Thyroid gland (tissue), 4 donors: ENCODE measurements at regions not wholly inside any gene's neighbourhood (a gene's known extent, or its start where the extent isn't known, plus 50 kb on each side); places are given as distances from the start of the nearest gene placed in this dataset.
A peak's percentile ranks its signal among the peaks of the same experiment; 100 is the strongest.

ENCODE experiments used
- DNase-seq, 2 donors: peaks; one replicate each; pipeline ENCODE4 v3.0.0-alpha.2; 2019
- H3K27ac ChIP-seq, 3 donors: fragments of 200-600 bp; sonication (generic); 1 replicate in 2 of 3; 2 replicates in 1 of 3; pipeline ENCODE4 v1.5.1; 2016 to 2019; ENCODE audit warnings: mild to moderate bottlenecking in 1 of 3, moderate library complexity in 1 of 3
- H3K27me3 ChIP-seq: fragments of 200-600 bp; sonication (generic); one replicate; pipeline ENCODE4 v1.5.1; 2019
- H3K36me3 ChIP-seq, 2 donors: fragments of 200-600 bp; sonication (generic); one replicate each; pipeline ENCODE4 v1.5.1; 2016 to 2019
- H3K4me1 ChIP-seq, 2 donors: fragments of 200-600 bp; sonication (generic); one replicate each; pipeline ENCODE4 v1.5.1; 2017 to 2019
- H3K4me3 ChIP-seq, 3 donors: fragments of 200-600 bp; sonication (generic); replicated peaks in 1 of 3; 1 replicate in 2 of 3; 2 replicates in 1 of 3; pipeline ENCODE4 v1.5.1; 2016; ENCODE audit warnings: mild to moderate bottlenecking in 1 of 3
- H3K9me3 ChIP-seq: fragments of 200-600 bp; sonication (generic); one replicate; pipeline ENCODE4 v1.5.1; 2017
- CTCF ChIP-seq, 6 experiments: fragments of 200-600 bp in 3 of 6; fragments of 450-650 bp in 3 of 6; sonication (generic) in 3 of 6; IDR thresholded peaks; one replicate each; pipeline ENCODE4 v1.5.1; 2016 to 2019; ENCODE audit warnings: antibody characterized with exemption in 6 of 6, mild to moderate bottlenecking in 2 of 6, inconsistent platforms in 1 of 6, moderate library complexity in 1 of 6
- POLR2A ChIP-seq, 2 donors: fragments of 450-650 bp; IDR thresholded peaks; one replicate each; pipeline ENCODE4 v1.6.1; 2017; ENCODE audit warnings: antibody characterized with exemption in 2 of 2, mild to moderate bottlenecking in 2 of 2, moderate library complexity in 1 of 2
- WGBS, 2 donors: methylation state at CpG; one replicate each; pipeline ENCODE4 v1.1.5; 2017; 5-methylcytosine and 5-hydroxymethylcytosine counted together
- intact Hi-C: fragments of 100-400 bp; cut with DNase I; formaldehyde crosslinking; loops from one replicate; pipeline ENCODE4 v1.15.1; 2023

GRCh38 chr17:49910094-49910857 lies 58.7 kb upstream of the DLX4 start:
- Histone ChIP-seq H3K9me3 (no peaks in the 10 kb centered on the region), H3K27me3 (no peaks in the 10 kb centered on the region), H3K4me3 (no peak overlapping the region), H3K4me1 (peaks cover 21 to 22% of the 10 kb centered on the region in 2 donors), H3K27ac (no peak overlapping the region), H3K36me3 (no peaks in the 10 kb centered on the region)
- TF ChIP-seq CTCF (IDR thresholded peaks at IDR 0.05) = no peak
- TF ChIP-seq POLR2A (IDR thresholded peaks at IDR 0.05) = no peak
- intact Hi-C loops = no loop called here
- 7 to 27% methylated on average over 23 to 32 of the region's 69 CpGs for WGBS, 2 donors
- DNase-seq = no peak

GRCh38 chr17:49910858-49911204 lies 58.2 kb upstream of the DLX4 start:
- no peaks in the 10 kb centered on the region for H3K27me3 ChIP-seq
- TF ChIP-seq POLR2A (IDR thresholded peaks at IDR 0.05) (no peak), CTCF (IDR thresholded peaks at IDR 0.05) (no peak)

GRCh38 chr17:49911719-49912118 lies 57.3 kb upstream of the DLX4 start:
- TF ChIP-seq POLR2A (IDR thresholded peaks at IDR 0.05) (no peak), CTCF (IDR thresholded peaks at IDR 0.05) (no peak)
- DNase-seq = no peak
- Histone ChIP-seq H3K27ac (no peak overlapping the region), H3K4me1 (peaks cover 35 to 37% of the 10 kb centered on the region in 2 donors), H3K36me3 (no peaks in the 10 kb centered on the region), H3K9me3 (no peaks in the 10 kb centered on the region), H3K27me3 (no peaks in the 10 kb centered on the region), H3K4me3 (no peak overlapping the region)
- 75 to 94% methylated on average over 3 of the region's 3 CpGs for WGBS, 2 donors
- intact Hi-C loops = no loop called here

More at GRCh38 chr17:49910858-49911204, 58.2 kb upstream of the DLX4 start:
- peaks cover 26 to 28% of the 10 kb centered on the region in 2 donors for H3K4me1 ChIP-seq
- no peaks in the 10 kb centered on the region for H3K36me3 ChIP-seq
- no peaks in the 10 kb centered on the region for H3K9me3 ChIP-seq
- no peak for DNase-seq
- no peak overlapping the region for H3K4me3 ChIP-seq
- 49 to 59% methylated on average over 7 of the region's 7 CpGs for WGBS, 2 donors
- intact Hi-C loops = no loop called here
- H3K27ac ChIP-seq = no peak overlapping the region

- WGBS, 2 donors = 89 to 91% methylated on average over 10 to 11 of the region's 11 CpGs
- Histone ChIP-seq H3K9me3 (no peaks in the 10 kb centered on the region), H3K36me3 (no peaks in the 10 kb centered on the region), H3K27me3 (no peaks in the 10 kb centered on the region), H3K4me1 (peaks cover 37 to 45% of the 10 kb centered on the region in 2 donors), H3K27ac (peak overlapping the region in 1 of 3 donors; percentile 22), H3K4me3 (no peak overlapping the region)
- intact Hi-C loops = no loop called here
- no peak for DNase-seq
- TF ChIP-seq POLR2A (IDR thresholded peaks at IDR 0.05) = no peak
Measured at GRCh38 chr17:49913226-49914095, 55.5 kb upstream of the DLX4 start.

- H3K4me1 ChIP-seq = peaks cover 37 to 45% of the 10 kb centered on the region in 2 donors
- no peak for TF ChIP-seq CTCF (IDR thresholded peaks at IDR 0.05)
- TF ChIP-seq POLR2A (IDR thresholded peaks at IDR 0.05) = no peak
- no peak overlapping the region for H3K4me3 ChIP-seq
- no peaks in the 10 kb centered on the region for H3K36me3 ChIP-seq
- no peaks in the 10 kb centered on the region for H3K27me3 ChIP-seq
- 29 to 39% methylated on average over 4 of the region's 4 CpGs for WGBS, 2 donors
- DNase-seq = peak in 1 of 2 donors; percentile 49
- H3K27ac ChIP-seq = peak overlapping the region in 2 of 3 donors; percentile 22 to 69
- no peaks in the 10 kb centered on the region for H3K9me3 ChIP-seq
- intact Hi-C loops = no loop called here
Measured at GRCh38 chr17:49914096-49914490, 54.9 kb upstream of the DLX4 start.
